ENCODE measurements at regions not wholly inside any gene's neighbourhood (a gene's known extent, or its start where the extent isn't known, plus 50 kb on each side); places are given as distances from the start of the nearest gene placed in this dataset.

DNA sequence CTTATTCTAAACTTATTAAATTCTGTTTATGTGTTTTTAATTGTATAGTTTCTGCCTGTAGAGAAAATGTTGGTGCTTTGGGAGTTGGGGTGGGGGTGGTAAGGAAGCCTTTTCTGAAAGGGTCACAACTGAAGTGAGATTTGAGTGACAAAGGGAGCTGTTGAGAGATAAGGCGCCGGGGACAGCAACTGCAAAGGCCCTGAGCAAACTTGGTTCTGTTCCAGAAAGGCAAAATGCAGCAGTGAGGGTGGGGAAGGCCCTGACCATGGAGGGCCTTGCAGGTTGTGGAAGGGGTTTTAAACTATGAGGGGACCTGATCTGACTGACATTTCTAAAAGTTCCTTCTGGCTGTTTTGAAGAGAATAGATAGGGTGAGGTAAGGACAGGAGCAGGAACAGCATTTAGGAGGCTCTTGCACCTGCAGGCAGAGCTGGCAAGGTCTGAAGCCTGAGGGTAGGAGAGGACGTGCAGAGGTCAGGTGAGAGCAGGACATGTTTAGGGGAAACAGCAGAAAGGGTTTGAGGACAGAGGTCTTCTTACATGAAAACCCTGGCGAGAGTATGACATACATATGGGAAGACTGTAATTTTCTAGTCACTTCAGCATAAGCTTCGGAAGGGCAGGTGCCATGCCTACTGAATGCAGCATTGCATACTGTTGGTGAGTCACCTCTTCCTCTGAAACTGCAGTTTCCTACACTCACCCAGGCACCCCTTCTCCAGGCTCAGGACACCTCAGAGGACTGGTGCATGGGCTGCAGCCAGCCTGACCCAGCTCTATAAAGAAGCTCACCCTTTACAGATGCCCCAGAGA lies 190.7 kb downstream of the SNX19 start:
- TF ChIP-seq CTCF (optimal IDR thresholded peaks at IDR 0.05 in 1 of 3, IDR thresholded peaks at IDR 0.05 in 1 of 3, conservative IDR thresholded peaks at IDR 0.05 in 1 of 3; ENCODE audit: extremely low read depth in 1 of 3, insufficient read depth in 2 of 3, low read length in 3 of 3): no peak
- no peak for TF ChIP-seq EZH2 (IDR thresholded peaks at IDR 0.05; ENCODE audit: low read length)
